Body of pancreas (tissue), 4 donors: ENCODE measurements at regions not wholly inside any gene's neighbourhood (a gene's known extent, or its start where the extent isn't known, plus 50 kb on each side); places are given as distances from the start of the nearest gene placed in this dataset.

ENCODE experiments used
- ATAC-seq: fragments of 150-250 bp; one replicate; pipeline ENCODE4 v1.9.1; 2016
- DNase-seq, 4 donors: peaks; one replicate each; pipeline ENCODE4 v3.0.0-alpha.2; 2019
- H3K27ac ChIP-seq, 4 donors: fragments of 200-600 bp; sonication (generic); 1 replicate in 3 of 4; 2 replicates in 1 of 4; pipeline versions ENCODE4 v1.5.1 to v1.6.1; 2016 to 2019; ENCODE audit warnings: mild to moderate bottlenecking in 1 of 4, mixed read lengths in 1 of 4, moderate library complexity in 1 of 4
- H3K27me3 ChIP-seq, 2 donors: fragments of 200-600 bp; sonication (generic); one replicate each; pipeline ENCODE4 v1.6.0; 2016; ENCODE audit warnings: mild to moderate bottlenecking in 1 of 2
- H3K36me3 ChIP-seq, 2 donors: fragments of 200-600 bp; sonication (generic); replicated peaks in 1 of 2; 2 replicates each; pipeline ENCODE4 v1.5.1; 2016; ENCODE audit warnings: low read depth in 2 of 2; ENCODE audit not compliant: insufficient read depth in 1 of 2
- H3K4me1 ChIP-seq: fragments of 200-600 bp; sonication (generic); one replicate; pipeline ENCODE4 v1.6.0; 2016
- H3K4me3 ChIP-seq, 2 donors: fragments of 200-600 bp; sonication (generic); 1 replicate in 1 of 2; 2 replicates in 1 of 2; pipeline ENCODE4 v1.5.1; 2016 to 2019
- H3K9me3 ChIP-seq, 3 donors: fragments of 200-600 bp; sonication (generic); 1 replicate in 2 of 3; 2 replicates in 1 of 3; pipeline ENCODE4 v1.5.1; 2016
- CTCF ChIP-seq, 7 experiments: fragments of 450-650 bp in 4 of 7; fragments of 200-600 bp in 3 of 7; sonication (generic) in 3 of 7; IDR thresholded peaks; one replicate each; pipeline ENCODE4 v1.5.1; 2016 to 2019; ENCODE audit warnings: antibody characterized with exemption in 7 of 7
- POLR2A ChIP-seq, 3 donors: fragments of 450-650 bp; IDR thresholded peaks; one replicate each; pipeline ENCODE4 v1.6.1; 2016; ENCODE audit warnings: antibody characterized with exemption in 3 of 3, mild to moderate bottlenecking in 2 of 3
- whole genome bisulfite sequencing, 2 donors: methylation state at CpG; one replicate each; pipeline ENCODE4 v1.1.5; 2017; 5-methylcytosine and 5-hydroxymethylcytosine counted together
- intact Hi-C: fragments of 100-400 bp; cut with DNase I; formaldehyde crosslinking; loops from one replicate; pipeline ENCODE4 v1.15.1; 2023

DNA sequence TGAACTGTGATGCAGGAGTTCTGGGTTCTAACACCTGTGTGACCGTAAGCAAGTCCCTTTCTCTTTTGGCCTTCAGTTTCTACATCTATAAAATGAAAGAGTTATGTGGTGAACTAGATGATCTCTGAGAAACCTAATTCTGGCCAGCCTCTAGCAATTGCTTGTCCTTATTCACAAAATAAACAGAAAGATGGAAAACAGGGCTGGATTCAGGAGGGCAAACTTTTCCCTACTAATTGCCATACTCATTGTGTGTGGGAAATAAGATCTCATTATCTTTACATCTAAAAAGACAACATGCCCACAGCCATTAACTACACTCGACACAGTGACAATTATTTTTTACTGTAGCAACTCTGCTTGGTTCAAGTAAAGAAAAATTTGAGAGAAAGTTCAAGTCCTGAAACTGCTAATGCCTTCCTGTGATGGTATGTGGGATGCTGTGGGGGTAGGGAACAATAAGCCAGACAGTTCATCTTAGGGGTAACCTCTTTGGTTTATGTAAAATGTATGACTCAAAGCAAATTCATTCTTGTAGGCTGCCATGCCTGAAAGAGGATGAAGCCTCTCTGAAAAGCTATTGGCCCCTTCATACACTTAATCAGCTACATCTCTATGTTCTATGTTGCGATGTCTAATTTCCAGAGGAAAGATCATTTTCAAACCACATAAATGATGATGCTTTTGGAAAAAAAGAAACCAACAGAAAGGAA is 177.6 kb upstream of the BCL6 start:
- H3K27me3 ChIP-seq = no peaks in the 10 kb centered on the region
- 81 to 86% methylated on average over 3 of the region's 3 CpGs for WGBS, 2 donors
- ATAC-seq (no peak), DNase-seq (no peak)
- intact Hi-C loops = no loop called here
- H3K27ac ChIP-seq = no peak overlapping the region
- no peaks in the 10 kb centered on the region for H3K9me3 ChIP-seq
- TF ChIP-seq CTCF (IDR thresholded peaks at IDR 0.05) = no peak
- TF ChIP-seq POLR2A (IDR thresholded peaks at IDR 0.05) = no peak
- no peak overlapping the region for H3K4me3 ChIP-seq
- no peaks in the 10 kb centered on the region for H3K4me1 ChIP-seq
- H3K36me3 ChIP-seq = no peaks in the 10 kb centered on the region

GRCh38 chr3:187924651-187925050 is 179.4 kb upstream of the BCL6 start:
- H3K27ac ChIP-seq = no peak overlapping the region
- H3K36me3 ChIP-seq = no peaks in the 10 kb centered on the region
- no peak for ATAC-seq
- H3K4me1 ChIP-seq = no peaks in the 10 kb centered on the region
- no peak for DNase-seq
- H3K4me3 ChIP-seq = no peak overlapping the region
- H3K9me3 ChIP-seq = no peaks in the 10 kb centered on the region
- intact Hi-C loops = no loop called here
- TF ChIP-seq CTCF (IDR thresholded peaks at IDR 0.05) (no peak), POLR2A (IDR thresholded peaks at IDR 0.05) (no peak)
- no peaks in the 10 kb centered on the region for H3K27me3 ChIP-seq

DNA sequence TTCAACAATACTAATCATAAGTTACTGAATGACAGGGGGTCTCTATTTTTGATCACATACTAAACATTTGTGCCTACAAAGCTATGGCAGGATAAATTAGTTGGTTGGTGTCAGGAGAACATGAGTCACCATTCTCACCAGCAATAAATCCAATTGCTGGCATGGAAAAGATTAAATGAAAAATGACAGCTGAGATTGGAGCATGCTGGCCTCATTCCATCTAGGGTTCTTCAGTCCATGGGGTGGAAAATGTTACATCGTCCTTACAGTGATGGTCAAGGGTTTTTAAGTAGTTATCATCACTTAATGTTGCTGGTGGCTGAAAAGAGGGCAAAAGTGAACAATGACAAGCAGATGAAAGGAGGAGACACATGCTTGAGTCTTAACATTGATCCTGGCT is 180.1 kb upstream of the BCL6 start:
- H3K4me3 ChIP-seq = no peak overlapping the region
- no peak for TF ChIP-seq CTCF (IDR thresholded peaks at IDR 0.05)
- no peak for DNase-seq
- H3K27me3 ChIP-seq = no peaks in the 10 kb centered on the region
- intact Hi-C loops = no loop called here
- WGBS, 2 donors = 53 to 61% methylated on average over 1 of the region's 1 CpG
- ATAC-seq = no peak
- no peaks in the 10 kb centered on the region for H3K36me3 ChIP-seq
- no peaks in the 10 kb centered on the region for H3K4me1 ChIP-seq
- H3K27ac ChIP-seq = no peak overlapping the region
- no peaks in the 10 kb centered on the region for H3K9me3 ChIP-seq

DNA sequence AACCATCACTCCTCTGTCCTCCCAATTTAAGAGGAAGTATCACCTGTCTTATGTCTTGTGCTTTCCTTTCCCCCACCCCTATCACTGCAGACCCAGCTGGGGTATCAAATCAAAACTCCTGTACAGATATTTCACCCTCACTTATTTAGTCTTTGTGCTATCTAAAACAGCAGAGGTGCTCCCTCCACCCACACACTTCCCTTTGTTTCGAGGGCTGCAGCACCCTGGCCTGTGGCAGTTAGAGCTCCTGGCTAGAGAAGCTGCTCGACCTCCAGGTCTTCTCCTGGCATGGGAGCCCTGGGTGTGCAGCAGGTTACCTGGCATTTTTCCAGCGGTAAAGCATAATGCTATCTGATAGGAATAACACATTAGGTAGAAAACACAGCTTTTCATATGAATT is 181.4 kb upstream of the BCL6 start:
- WGBS, 2 donors = 49 to 52% methylated on average over 3 of the region's 3 CpGs
- H3K27me3 ChIP-seq = no peaks in the 10 kb centered on the region
- intact Hi-C loops = no loop called here
- H3K4me1 ChIP-seq = no peaks in the 10 kb centered on the region
- DNase-seq = no peak
- H3K36me3 ChIP-seq = no peaks in the 10 kb centered on the region
- no peak overlapping the region for H3K27ac ChIP-seq
- H3K9me3 ChIP-seq = no peaks in the 10 kb centered on the region
- no peak for ATAC-seq
- no peak overlapping the region for H3K4me3 ChIP-seq
- no peak for TF ChIP-seq CTCF (IDR thresholded peaks at IDR 0.05)

- H3K4me1 ChIP-seq = no peaks in the 10 kb centered on the region
- H3K4me3 ChIP-seq = no peak overlapping the region
- no peaks in the 10 kb centered on the region for H3K9me3 ChIP-seq
- H3K36me3 ChIP-seq = no peaks in the 10 kb centered on the region
- H3K27ac ChIP-seq = no peak overlapping the region
- intact Hi-C loops = no loop called here
- DNase-seq (no peak), ATAC-seq (no peak)
- 78 to 100% methylated on average over 1 of the region's 1 CpG for WGBS, 2 donors
- TF ChIP-seq POLR2A (IDR thresholded peaks at IDR 0.05) (no peak), CTCF (IDR thresholded peaks at IDR 0.05) (no peak)
- no peaks in the 10 kb centered on the region for H3K27me3 ChIP-seq
These were observed 182.3 kb upstream of the BCL6 start for GRCh38 chr3:187927565-187927964.
